Stimulated activated CD8-positive, alpha-beta memory T cell treated with anti-CD3 and anti-CD28 coated beads, Interleukin-7, amount 100 ng/mL, for 1 hour (primary cell): ENCODE measurements at regions not wholly inside any gene's neighbourhood (a gene's known extent, or its start where the extent isn't known, plus 50 kb on each side); places are given as distances from the start of the nearest gene placed in this dataset.
"Not testable (repeated sequence)": the region's sequence is repeated elsewhere in the genome, so short reads cannot be mapped to it uniquely, and the experiment has no call there.

Experiments used
- DNase-seq, 2 donors: peaks; one replicate each; pipeline ENCODE4 v3.0.0-alpha.2; 2020; ENCODE audit warnings: low read depth in 2 of 2

GRCh38 chr20:51923633-51924032 is 121.3 kb upstream of the SALL4 start:
- no peak for DNase-seq

- DNase-seq = not testable (repeated sequence)
Measured at GRCh38 chr20:51922812-51923211, 120.5 kb upstream of the SALL4 start.

GRCh38 chr20:51918561-51918960 is 116.2 kb upstream of the SALL4 start:
- DNase-seq = no peak

- DNase-seq = no peak
Measured at GRCh38 chr20:51917886-51918535, 115.7 kb upstream of the SALL4 start.

GRCh38 chr20:51916244-51916643 is 113.9 kb upstream of the SALL4 start:
- no peak for DNase-seq

GRCh38 chr20:51914758-51915157 is 112.4 kb upstream of the SALL4 start:
- no peak for DNase-seq

GRCh38 chr20:51910321-51911050 is 108.2 kb upstream of the SALL4 start:
- no peak for DNase-seq

GRCh38 chr20:51906679-51907078 is 104.4 kb upstream of the SALL4 start:
- DNase-seq = no peak

GRCh38 chr20:51906049-51906448 is 103.7 kb upstream of the SALL4 start:
- no peak for DNase-seq

GRCh38 chr20:51902933-51903332 is 100.6 kb upstream of the SALL4 start:
- no peak for DNase-seq

- no peak for DNase-seq
Measured at GRCh38 chr20:51900443-51900842, 98.1 kb upstream of the SALL4 start.

- no peak for DNase-seq
Measured at GRCh38 chr20:51899674-51900073, 97.4 kb upstream of the SALL4 start.

GRCh38 chr20:51898788-51899187 is 96.5 kb upstream of the SALL4 start:
- DNase-seq = no peak

GRCh38 chr20:51894619-51895018 is 92.3 kb upstream of the SALL4 start:
- no peak for DNase-seq

- no peak for DNase-seq
Measured at GRCh38 chr20:51894201-51894600, 91.9 kb upstream of the SALL4 start.

GRCh38 chr20:51893723-51894122 is 91.4 kb upstream of the SALL4 start:
- no peak for DNase-seq

GRCh38 chr20:51890003-51890402 is 87.7 kb upstream of the SALL4 start:
- no peak for DNase-seq

- no peak for DNase-seq
Measured at GRCh38 chr20:51889466-51889865, 87.1 kb upstream of the SALL4 start.

GRCh38 chr20:51888291-51888690 is 86.0 kb upstream of the SALL4 start:
- DNase-seq = no peak

GRCh38 chr20:51886891-51887608 is 84.7 kb upstream of the SALL4 start:
- no peak for DNase-seq

- no peak for DNase-seq
Measured at GRCh38 chr20:51886341-51886740, 84.0 kb upstream of the SALL4 start.

- DNase-seq = no peak
Measured at GRCh38 chr20:51884561-51884960, 82.2 kb upstream of the SALL4 start.

- no peak for DNase-seq
Measured at GRCh38 chr20:51880188-51880587, 77.9 kb upstream of the SALL4 start.
